WERI-Rb-1 (cell line): ENCODE measurements at regions not wholly inside any gene's neighbourhood (a gene's known extent, or its start where the extent isn't known, plus 50 kb on each side); places are given as distances from the start of the nearest gene placed in this dataset.
"Not testable (repeated sequence)": the region's sequence is repeated elsewhere in the genome, so short reads cannot be mapped to it uniquely, and the experiment has no call there.

Source experiments
- DNase-seq: peaks from one replicate; pipeline ENCODE4 v3.0.0-alpha.2; 2020
- H3K27ac ChIP-seq: fragments of 250-450 bp; sonication (Bioruptor Pico); 2 replicates; pipeline ENCODE4 v1.5.1; 2020; ENCODE audit warnings: mild to moderate bottlenecking, moderate library complexity
- H3K27me3 ChIP-seq: fragments of 250-450 bp; sonication (Bioruptor Pico); 2 replicates; pipeline ENCODE4 v1.5.1; 2021; ENCODE audit warnings: mild to moderate bottlenecking, low read depth, moderate library complexity; ENCODE audit not compliant: insufficient read depth, severe bottlenecking
- H3K36me3 ChIP-seq: fragments of 250-450 bp; sonication (Bioruptor Pico); 2 replicates; pipeline ENCODE4 v1.5.1; 2020; ENCODE audit warnings: mild to moderate bottlenecking, moderate library complexity
- H3K4me3 ChIP-seq: 2 replicates; pipeline ENCODE4 v1.5.1; 2011; ENCODE audit warnings: low read depth, mild to moderate bottlenecking, control low read depth, low read length
- H3K9me3 ChIP-seq: fragments of 250-450 bp; sonication (Bioruptor Pico); 2 replicates; pipeline ENCODE4 v1.5.1; 2021; ENCODE audit warnings: mild to moderate bottlenecking, moderate library complexity; ENCODE audit not compliant: severe bottlenecking
- TF ChIP-seq, protein P1 (sequence below): IDR thresholded peaks from 2 replicates; pipeline ENCODE4 v1.5.1; 2011; ENCODE audit warnings: low read depth, mild to moderate bottlenecking, control low read depth, inconsistent platforms, low read length

DNA sequence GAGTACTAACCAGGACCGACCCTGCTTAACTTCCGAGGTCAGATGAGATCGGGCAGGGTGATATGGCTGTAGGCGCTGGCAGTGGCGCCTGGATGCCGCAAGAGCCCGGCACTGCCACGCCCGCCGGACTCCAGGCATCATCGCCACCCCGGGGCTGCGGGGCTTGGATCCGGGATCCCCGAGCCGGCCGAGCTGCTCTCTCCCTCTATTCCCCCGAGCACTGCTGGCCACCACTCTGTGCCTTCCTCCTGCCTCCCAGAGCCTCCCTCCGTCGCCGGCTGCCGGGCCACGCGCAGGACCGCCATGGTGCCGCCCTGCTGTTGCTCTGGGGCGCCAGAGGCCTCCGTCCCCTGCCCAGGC, 153.2 kb upstream of the ALG10B start:
- Histone ChIP-seq H3K27me3 (peaks cover 63% of the 10 kb centered on the region), H3K36me3 (no peaks in the 10 kb centered on the region), H3K27ac (no peak overlapping the region), H3K9me3 (no peaks in the 10 kb centered on the region), H3K4me3 (no peak overlapping the region)
- no peak for DNase-seq
- TF ChIP-seq, protein P1, sequence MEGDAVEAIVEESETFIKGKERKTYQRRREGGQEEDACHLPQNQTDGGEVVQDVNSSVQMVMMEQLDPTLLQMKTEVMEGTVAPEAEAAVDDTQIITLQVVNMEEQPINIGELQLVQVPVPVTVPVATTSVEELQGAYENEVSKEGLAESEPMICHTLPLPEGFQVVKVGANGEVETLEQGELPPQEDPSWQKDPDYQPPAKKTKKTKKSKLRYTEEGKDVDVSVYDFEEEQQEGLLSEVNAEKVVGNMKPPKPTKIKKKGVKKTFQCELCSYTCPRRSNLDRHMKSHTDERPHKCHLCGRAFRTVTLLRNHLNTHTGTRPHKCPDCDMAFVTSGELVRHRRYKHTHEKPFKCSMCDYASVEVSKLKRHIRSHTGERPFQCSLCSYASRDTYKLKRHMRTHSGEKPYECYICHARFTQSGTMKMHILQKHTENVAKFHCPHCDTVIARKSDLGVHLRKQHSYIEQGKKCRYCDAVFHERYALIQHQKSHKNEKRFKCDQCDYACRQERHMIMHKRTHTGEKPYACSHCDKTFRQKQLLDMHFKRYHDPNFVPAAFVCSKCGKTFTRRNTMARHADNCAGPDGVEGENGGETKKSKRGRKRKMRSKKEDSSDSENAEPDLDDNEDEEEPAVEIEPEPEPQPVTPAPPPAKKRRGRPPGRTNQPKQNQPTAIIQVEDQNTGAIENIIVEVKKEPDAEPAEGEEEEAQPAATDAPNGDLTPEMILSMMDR: no peak

DNA sequence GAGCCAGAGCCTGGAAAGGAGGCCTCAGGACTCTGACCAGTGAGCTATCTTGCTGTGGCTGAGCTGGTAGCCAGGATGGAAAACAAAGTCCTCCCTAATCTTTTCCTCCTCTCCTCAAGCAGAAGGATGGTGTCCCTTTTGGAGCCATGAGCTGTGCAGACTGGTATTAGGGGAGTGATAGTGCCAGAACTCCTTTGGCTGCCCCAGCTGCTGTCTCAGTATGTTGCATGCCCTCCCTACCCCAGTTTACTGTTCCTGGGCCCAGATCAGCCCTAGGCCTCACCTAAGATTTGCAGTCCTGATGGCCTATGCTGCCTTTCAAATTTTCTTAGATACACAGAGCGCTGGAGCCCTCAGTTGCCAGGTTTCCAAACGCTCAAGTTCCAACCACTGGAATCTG, 150.3 kb upstream of the ALG10B start:
- H3K27ac ChIP-seq: no peak overlapping the region
- H3K4me3 ChIP-seq: no peak overlapping the region
- no peaks in the 10 kb centered on the region for H3K36me3 ChIP-seq
- H3K27me3 ChIP-seq: peaks cover 37% of the 10 kb centered on the region
- no peaks in the 10 kb centered on the region for H3K9me3 ChIP-seq
- TF ChIP-seq, protein P1: no peak
- DNase-seq: no peak

DNA sequence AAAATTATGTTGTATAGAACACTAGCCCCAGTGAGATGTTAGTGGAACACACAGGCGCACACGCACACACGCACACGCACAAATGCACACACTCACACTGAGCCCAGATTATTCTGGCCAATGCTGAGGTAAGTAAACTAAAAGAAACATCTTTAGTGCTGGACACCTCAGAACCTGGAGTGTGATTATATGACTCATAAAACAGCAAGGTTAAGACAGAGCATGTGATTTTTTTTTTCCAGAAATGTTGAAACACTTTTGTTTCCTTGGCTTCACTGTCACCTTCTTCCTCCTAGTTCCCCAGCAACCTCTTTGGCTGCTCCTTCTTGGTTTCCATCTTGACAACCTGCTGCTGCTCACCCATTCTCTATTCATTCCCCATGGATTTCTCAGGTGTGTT, 141.0 kb upstream of the ALG10B start:
- Histone ChIP-seq H3K36me3 (no peaks in the 10 kb centered on the region), H3K27ac (no peak overlapping the region), H3K4me3 (no peak overlapping the region), H3K27me3 (no peaks in the 10 kb centered on the region), H3K9me3 (no peaks in the 10 kb centered on the region)
- TF ChIP-seq, protein P1: no peak
- no peak for DNase-seq

DNA sequence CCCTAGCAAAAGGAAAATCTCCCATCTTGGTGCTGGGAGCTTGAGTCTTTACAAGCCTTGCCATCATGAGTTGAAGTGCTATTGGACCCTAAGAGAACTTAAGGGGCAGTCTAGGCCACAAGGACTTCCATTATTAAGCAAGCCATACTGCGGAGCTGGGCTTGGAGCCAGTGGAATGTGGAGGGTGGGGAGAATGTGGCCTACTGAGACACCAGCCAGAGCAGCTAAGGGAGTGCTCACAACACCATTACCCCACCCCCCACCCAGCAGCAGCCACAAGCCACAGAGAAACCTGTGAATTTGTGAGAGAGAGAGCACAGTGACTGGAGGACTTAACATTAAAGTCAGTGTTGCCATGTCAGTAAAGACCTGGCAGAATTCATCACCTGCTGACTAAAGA, 133.0 kb upstream of the ALG10B start:
- H3K27me3 ChIP-seq, H3K4me3 ChIP-seq, DNase-seq, H3K36me3 ChIP-seq, H3K27ac ChIP-seq, H3K9me3 ChIP-seq: not testable (repeated sequence)

DNA sequence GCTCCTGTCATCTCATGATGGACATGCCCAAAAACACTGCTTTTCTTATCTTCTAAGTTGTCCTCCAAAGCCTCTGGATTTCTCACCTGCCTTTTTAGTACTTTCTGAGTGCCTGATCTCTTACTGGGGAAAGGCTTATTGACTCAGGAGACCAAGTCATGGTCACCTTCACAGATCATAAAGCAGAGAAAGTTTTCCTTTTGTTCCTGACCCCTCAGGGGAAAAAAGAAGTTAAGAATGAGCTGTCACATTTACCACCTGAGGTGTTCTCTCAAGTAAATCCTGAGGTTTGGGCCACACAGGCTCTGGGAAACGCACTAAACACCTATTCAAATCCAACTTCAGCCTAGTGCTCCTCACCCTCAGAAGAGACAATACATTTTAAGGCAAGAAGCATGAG, 119.3 kb upstream of the ALG10B start:
- not testable (repeated sequence) for H3K4me3 ChIP-seq, H3K9me3 ChIP-seq, DNase-seq, H3K27ac ChIP-seq, H3K36me3 ChIP-seq
- H3K27me3 ChIP-seq: peaks cover 14% of the 10 kb centered on the region

DNA sequence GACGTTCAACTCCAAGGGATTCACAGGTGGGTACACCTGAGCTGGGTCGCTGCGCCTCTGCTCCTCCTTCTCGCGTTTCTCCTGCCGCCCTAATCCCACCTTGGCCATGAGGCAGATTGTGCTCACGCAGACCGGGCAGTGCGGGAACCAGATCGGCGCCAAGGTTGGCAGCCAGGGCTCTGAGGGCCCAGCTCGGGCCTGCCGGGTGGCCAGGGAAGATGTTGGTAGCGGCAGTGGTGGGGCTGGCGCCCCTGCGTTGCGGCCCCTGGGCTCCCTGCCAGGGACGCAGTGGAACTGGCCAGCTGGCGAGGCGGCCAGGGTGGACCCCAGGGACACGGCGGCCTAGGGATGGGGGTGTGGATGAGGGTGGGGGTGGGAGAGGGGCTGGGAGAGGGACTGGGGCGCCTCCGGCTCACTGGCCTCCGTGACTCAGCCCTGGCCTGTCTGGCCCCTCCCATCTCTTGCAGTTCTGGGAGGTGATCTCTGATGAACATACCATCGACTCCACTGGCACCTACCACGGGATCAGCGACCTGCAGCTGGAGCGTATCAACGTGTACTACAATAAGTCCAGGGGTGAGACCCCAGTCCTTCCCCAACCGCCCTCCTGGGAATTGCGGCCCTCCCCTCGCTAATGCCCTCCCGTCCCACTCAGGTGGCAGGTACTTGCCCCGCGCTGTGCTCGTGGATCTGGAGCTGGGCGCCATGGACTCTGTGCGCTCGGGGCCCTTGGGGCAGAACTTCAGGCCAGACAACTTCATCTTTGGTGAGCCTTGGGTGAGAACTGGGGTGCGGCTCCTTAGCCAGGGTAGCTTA, 114.9 kb upstream of the ALG10B start:
- Histone ChIP-seq H3K36me3 (no peaks in the 10 kb centered on the region), H3K27me3 (peaks cover 11% of the 10 kb centered on the region), H3K27ac (no peak overlapping the region), H3K9me3 (no peaks in the 10 kb centered on the region), H3K4me3 (no peak overlapping the region)
- TF ChIP-seq, protein P1: no peak
- no peak for DNase-seq

DNA sequence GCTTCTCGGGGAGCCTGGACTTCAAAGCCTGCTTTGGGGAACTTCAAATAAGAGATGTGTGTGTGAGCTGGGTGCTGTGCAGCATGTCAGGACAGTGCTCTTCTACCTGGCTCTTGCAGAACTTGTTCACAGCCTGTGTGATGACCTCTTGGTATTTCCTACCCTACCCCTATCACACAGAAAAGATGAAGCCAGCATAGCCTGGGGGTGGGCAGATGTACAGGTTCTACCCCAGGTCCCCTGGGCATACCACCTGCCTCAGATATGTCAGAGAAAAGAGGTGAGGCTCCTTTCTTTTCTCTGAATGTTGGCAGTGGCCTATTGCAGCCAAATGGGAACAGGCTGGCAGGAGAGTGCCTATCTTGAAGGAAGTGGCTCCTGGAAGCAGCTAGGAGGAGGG, 111.7 kb upstream of the ALG10B start:
- H3K9me3 ChIP-seq: no peaks in the 10 kb centered on the region
- TF ChIP-seq, protein P1: no peak
- no peak overlapping the region for H3K27ac ChIP-seq
- H3K4me3 ChIP-seq: no peak overlapping the region
- DNase-seq: no peak
- peaks cover 11% of the 10 kb centered on the region for H3K27me3 ChIP-seq
- no peaks in the 10 kb centered on the region for H3K36me3 ChIP-seq
